DOHH2 (cell line): ENCODE measurements at regions not wholly inside any gene's neighbourhood (a gene's known extent, or its start where the extent isn't known, plus 50 kb on each side); places are given as distances from the start of the nearest gene placed in this dataset.

ENCODE experiments used
- EZH2phosphoT487 ChIP-seq: fragments of 200-600 bp; sonication (generic); IDR thresholded peaks from 2 replicates; pipeline ENCODE4 v1.6.1; 2017; ENCODE audit warnings: borderline replicate concordance, mild to moderate bottlenecking, antibody characterized with exemption, low read length, moderate library complexity, mixed read lengths
- TF ChIP-seq, protein P1 (sequence below): fragments of 200-600 bp; sonication (generic); IDR thresholded peaks from one replicate; pipeline ENCODE4 v1.5.1; 2014; ENCODE audit warnings: antibody characterized with exemption, mild to moderate bottlenecking, low read depth, low read length; ENCODE audit not compliant: poor library complexity, severe bottlenecking

DNA sequence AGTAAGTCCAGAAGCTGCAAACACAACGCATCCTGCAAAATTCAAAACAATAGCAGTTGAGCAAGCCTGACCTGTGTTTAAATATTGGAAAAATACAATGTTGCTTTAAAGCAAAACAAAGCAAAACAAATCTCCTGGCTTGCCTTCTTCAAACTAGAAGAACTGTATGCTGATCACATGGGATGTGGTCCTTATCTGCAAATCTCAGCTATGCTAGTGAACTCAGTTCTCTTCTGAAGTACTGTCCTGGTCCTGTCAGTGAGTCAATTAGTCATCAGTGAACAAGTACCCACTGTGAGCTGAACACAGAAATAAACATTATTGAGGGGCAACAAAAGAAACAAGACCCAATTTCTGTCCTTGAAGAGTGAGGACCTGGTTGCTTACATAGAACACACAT lies 522.5 kb downstream of the SMARCA1 start:
- TF ChIP-seq, protein P1, sequence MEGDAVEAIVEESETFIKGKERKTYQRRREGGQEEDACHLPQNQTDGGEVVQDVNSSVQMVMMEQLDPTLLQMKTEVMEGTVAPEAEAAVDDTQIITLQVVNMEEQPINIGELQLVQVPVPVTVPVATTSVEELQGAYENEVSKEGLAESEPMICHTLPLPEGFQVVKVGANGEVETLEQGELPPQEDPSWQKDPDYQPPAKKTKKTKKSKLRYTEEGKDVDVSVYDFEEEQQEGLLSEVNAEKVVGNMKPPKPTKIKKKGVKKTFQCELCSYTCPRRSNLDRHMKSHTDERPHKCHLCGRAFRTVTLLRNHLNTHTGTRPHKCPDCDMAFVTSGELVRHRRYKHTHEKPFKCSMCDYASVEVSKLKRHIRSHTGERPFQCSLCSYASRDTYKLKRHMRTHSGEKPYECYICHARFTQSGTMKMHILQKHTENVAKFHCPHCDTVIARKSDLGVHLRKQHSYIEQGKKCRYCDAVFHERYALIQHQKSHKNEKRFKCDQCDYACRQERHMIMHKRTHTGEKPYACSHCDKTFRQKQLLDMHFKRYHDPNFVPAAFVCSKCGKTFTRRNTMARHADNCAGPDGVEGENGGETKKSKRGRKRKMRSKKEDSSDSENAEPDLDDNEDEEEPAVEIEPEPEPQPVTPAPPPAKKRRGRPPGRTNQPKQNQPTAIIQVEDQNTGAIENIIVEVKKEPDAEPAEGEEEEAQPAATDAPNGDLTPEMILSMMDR: no peak
- TF ChIP-seq EZH2phosphoT487: no peak
